ENCODE measurements at regions not wholly inside any gene's neighbourhood (a gene's known extent, or its start where the extent isn't known, plus 50 kb on each side); places are given as distances from the start of the nearest gene placed in this dataset.

- TF ChIP-seq CTCF (IDR thresholded peaks at IDR 0.05; ENCODE audit: low read length) (no peak), EZH2phosphoT487 (IDR thresholded peaks at IDR 0.05; ENCODE audit: low read length) (no peak)
Observed at GRCh38 chr9:90131568-90131967, 511.1 kb downstream of the DIRAS2 start.
